Activated CD8-positive, alpha-beta memory T cell treated with anti-CD3 and anti-CD28 coated beads for 36 hours (primary cell): ENCODE measurements at regions not wholly inside any gene's neighbourhood (a gene's known extent, or its start where the extent isn't known, plus 50 kb on each side); places are given as distances from the start of the nearest gene placed in this dataset.

Source experiments
- CTCF ChIA-PET: fragments of 350-600 bp; sonication (Branson Sonifier 250); formaldehyde crosslinking; loops from one replicate; lab custom pipeline; 2021; ENCODE audit warnings: antibody characterized with exemption; lab: Charles Lee
- POLR2A ChIA-PET: fragments of 350-600 bp; sonication (Branson Sonifier 250); formaldehyde crosslinking; loops from one replicate; lab custom pipeline; 2021; ENCODE audit warnings: antibody characterized with exemption; lab: Charles Lee

GRCh38 chr2:156115338-156115737 lies 217.2 kb downstream of the NR4A2 start:
- ChIA-PET POLR2A (no interaction called here), CTCF (no interaction called here)

GRCh38 chr2:156112323-156112722 lies 220.2 kb downstream of the NR4A2 start:
- ChIA-PET POLR2A (no interaction called here), CTCF (no interaction called here)

GRCh38 chr2:156110890-156111289 lies 221.6 kb downstream of the NR4A2 start:
- ChIA-PET POLR2A (no interaction called here), CTCF (interaction anchor here (0.7 to 0.8 kb wide), 3 partner anchors 45 to 248 kb away, joined by 3 to 5 read pairs (median 4); no protein-coding TSS in a partner anchor)

- ChIA-PET POLR2A (no interaction called here), CTCF (no interaction called here)
Measured at GRCh38 chr2:156099382-156099781, 233.1 kb downstream of the NR4A2 start.

GRCh38 chr2:156098506-156098905 lies 234.0 kb downstream of the NR4A2 start:
- POLR2A ChIA-PET = no interaction called here
- CTCF ChIA-PET = no interaction called here

GRCh38 chr2:156088587-156088986 lies 243.9 kb downstream of the NR4A2 start:
- CTCF ChIA-PET = no interaction called here
- POLR2A ChIA-PET = no interaction called here

- POLR2A ChIA-PET = no interaction called here
- CTCF ChIA-PET = no interaction called here
Measured at GRCh38 chr2:156087875-156088274, 244.6 kb downstream of the NR4A2 start.

- POLR2A ChIA-PET = interaction anchor here (0.6 kb wide), 1 partner anchor 10 kb away, joined by 3 read pairs; no protein-coding TSS in a partner anchor
- CTCF ChIA-PET = no interaction called here
Measured at GRCh38 chr2:156083763-156084493, 248.6 kb downstream of the NR4A2 start.

- POLR2A ChIA-PET = no interaction called here
- CTCF ChIA-PET = no interaction called here
Measured at GRCh38 chr2:156079845-156080244, 252.7 kb downstream of the NR4A2 start.

- POLR2A ChIA-PET = no interaction called here
- CTCF ChIA-PET = no interaction called here
Measured at GRCh38 chr2:156077041-156077742, 255.3 kb downstream of the NR4A2 start.

GRCh38 chr2:156065912-156066311 lies 266.6 kb downstream of the NR4A2 start:
- POLR2A ChIA-PET = no interaction called here

GRCh38 chr2:156064540-156064939 lies 268.0 kb downstream of the NR4A2 start:
- ChIA-PET CTCF (no interaction called here), POLR2A (no interaction called here)

More at GRCh38 chr2:156065912-156066311, 266.6 kb downstream of the NR4A2 start:
- CTCF ChIA-PET = no interaction called here

- ChIA-PET POLR2A (no interaction called here), CTCF (no interaction called here)
Measured at GRCh38 chr2:156057647-156058046, 274.9 kb downstream of the NR4A2 start.

GRCh38 chr2:156054983-156055382 lies 277.5 kb downstream of the NR4A2 start:
- ChIA-PET POLR2A (no interaction called here), CTCF (no interaction called here)

GRCh38 chr2:156046900-156047299 lies 285.6 kb downstream of the NR4A2 start:
- POLR2A ChIA-PET = no interaction called here
- CTCF ChIA-PET = no interaction called here

GRCh38 chr2:156042895-156043294 lies 289.6 kb downstream of the NR4A2 start:
- POLR2A ChIA-PET = no interaction called here

GRCh38 chr2:156038021-156038420 lies 294.5 kb downstream of the NR4A2 start:
- ChIA-PET POLR2A (no interaction called here), CTCF (no interaction called here)

More at GRCh38 chr2:156042895-156043294, 289.6 kb downstream of the NR4A2 start:
- CTCF ChIA-PET = interaction anchor here (0.6 kb wide), 1 partner anchor 683 kb away, joined by 4 read pairs; no protein-coding TSS in a partner anchor

- ChIA-PET CTCF (no interaction called here), POLR2A (no interaction called here)
Measured at GRCh38 chr2:156037482-156037881, 295.0 kb downstream of the NR4A2 start.

- POLR2A ChIA-PET = no interaction called here
- CTCF ChIA-PET = no interaction called here
Measured at GRCh38 chr2:156031121-156031520, 301.4 kb downstream of the NR4A2 start.

- POLR2A ChIA-PET = no interaction called here
- CTCF ChIA-PET = no interaction called here
Measured at GRCh38 chr2:156023229-156023869, 309.2 kb downstream of the NR4A2 start.
